ENCODE measurements at regions not wholly inside any gene's neighbourhood (a gene's known extent, or its start where the extent isn't known, plus 50 kb on each side); places are given as distances from the start of the nearest gene placed in this dataset.
A peak's percentile ranks its signal among the peaks of the same experiment; 100 is the strongest.

- ATAC-seq, result peak; percentile 47 to 62; a peak in 4 of 6 replicates
Measured at GRCh38 chr16:59356709-59357108, 622.6 kb upstream of the GOT2 start.

DNA sequence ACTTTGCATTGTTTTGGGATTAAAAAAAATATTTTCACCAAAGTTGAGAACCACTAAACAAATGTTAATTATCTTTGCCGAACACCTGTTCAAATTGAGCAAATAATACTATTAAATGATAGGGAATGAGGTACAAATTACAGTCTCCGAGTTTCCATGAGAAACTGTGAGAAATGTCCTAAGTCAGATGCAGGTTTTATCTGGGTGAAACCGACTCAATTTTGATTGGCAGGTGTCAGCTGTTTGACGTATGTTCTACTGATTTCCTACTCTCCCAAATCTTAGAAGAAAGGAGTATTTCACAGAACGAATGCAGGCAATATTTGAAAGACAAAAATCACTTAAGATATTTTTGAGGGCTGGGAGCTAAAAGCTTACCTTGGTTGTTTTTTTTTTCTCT is 622.0 kb upstream of the GOT2 start:
- no peak overlapping the region; a peak in 1 of 6 replicates for H3K27ac ChIP-seq
- TF ChIP-seq ZSCAN20 (CRISPR knock-in tag; IDR thresholded peaks at IDR 0.05) (no peak), SMC3 (IDR thresholded peaks at IDR 0.05) (no peak), RARB (CRISPR knock-in tag; IDR thresholded peaks at IDR 0.05) (no peak), TFCP2L1 (CRISPR knock-in tag; IDR thresholded peaks at IDR 0.05) (no peak), CBX8 (IDR thresholded peaks at IDR 0.05) (no peak), HDAC2 (IDR thresholded peaks at IDR 0.05) (no peak), POLR2AphosphoS2 (conservative IDR thresholded peaks at IDR 0.05; ENCODE audit: low read length) (no peak), GATA3 (IDR thresholded peaks at IDR 0.05; ENCODE audit: borderline replicate concordance) (no peak), JUN (IDR thresholded peaks at IDR 0.05) (no peak)
- TF ChIP-seq, protein P1, sequence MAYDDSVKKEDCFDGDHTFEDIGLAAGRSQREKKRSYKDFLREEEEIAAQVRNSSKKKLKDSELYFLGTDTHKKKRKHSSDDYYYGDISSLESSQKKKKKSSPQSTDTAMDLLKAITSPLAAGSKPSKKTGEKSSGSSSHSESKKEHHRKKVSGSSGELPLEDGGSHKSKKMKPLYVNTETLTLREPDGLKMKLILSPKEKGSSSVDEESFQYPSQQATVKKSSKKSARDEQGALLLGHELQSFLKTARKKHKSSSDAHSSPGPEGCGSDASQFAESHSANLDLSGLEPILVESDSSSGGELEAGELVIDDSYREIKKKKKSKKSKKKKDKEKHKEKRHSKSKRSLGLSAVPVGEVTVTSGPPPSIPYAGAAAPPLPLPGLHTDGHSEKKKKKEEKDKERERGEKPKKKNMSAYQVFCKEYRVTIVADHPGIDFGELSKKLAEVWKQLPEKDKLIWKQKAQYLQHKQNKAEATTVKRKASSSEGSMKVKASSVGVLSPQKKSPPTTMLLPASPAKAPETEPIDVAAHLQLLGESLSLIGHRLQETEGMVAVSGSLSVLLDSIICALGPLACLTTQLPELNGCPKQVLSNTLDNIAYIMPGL (CRISPR knock-in tag; IDR thresholded peaks at IDR 0.05; ENCODE audit: borderline replicate concordance), result no peak
- TF ChIP-seq, protein P2, sequence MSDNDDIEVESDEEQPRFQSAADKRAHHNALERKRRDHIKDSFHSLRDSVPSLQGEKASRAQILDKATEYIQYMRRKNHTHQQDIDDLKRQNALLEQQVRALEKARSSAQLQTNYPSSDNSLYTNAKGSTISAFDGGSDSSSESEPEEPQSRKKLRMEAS (IDR thresholded peaks at IDR 0.05), result no peak
- 0 out of 3 replicates have a peak, but pooled peaks cover 4% of the 10 kb centered on the region for H3K9me3 ChIP-seq
- H3K4me3 ChIP-seq, result no peak overlapping the region
- FAIRE-seq, result no peak
- H3K4me2 ChIP-seq, result peak overlapping the region; percentile 39; the same call in 1 of the 3 replicates
- ATAC-seq, result no peak
- peaks cover 24% of the 10 kb centered on the region for H3K4me1 ChIP-seq
- WGBS (ENCODE audit: missing lambda C conversion rate), result 61% methylated on average over 5 of the region's 5 CpGs
- DNase-seq (ENCODE audit: low read depth in 1 of 2, low spot score in 1 of 2), result no peak
- ChIA-PET POLR2A (no interaction called here), CTCF (interaction anchor here (0.6 kb wide), 1 partner anchor 1058 kb away, joined by 4 read pairs; no protein-coding TSS in a partner anchor)

More at GRCh38 chr16:59356709-59357108, 622.6 kb upstream of the GOT2 start:
- peak in 1 of 2 experiments; percentile 41 for DNase-seq (ENCODE audit: low read depth in 1 of 2, low spot score in 1 of 2)
- H3K4me2 ChIP-seq, result peak overlapping the region; percentile 39
- H3K4me1 ChIP-seq, result peaks cover 24% of the 10 kb centered on the region
- ChIA-PET POLR2A (no interaction called here), CTCF (interaction anchor here (0.6 kb wide), 1 partner anchor 13 kb away, joined by 3 read pairs; no protein-coding TSS in a partner anchor)
- peak overlapping the region; percentile 14 to 47; a peak in 4 of 6 replicates for H3K27ac ChIP-seq
- TF ChIP-seq HOXB13 (CRISPR knock-in tag; IDR thresholded peaks at IDR 0.05; ENCODE audit: low read depth) (no peak), RAD21 (conservative IDR thresholded peaks at IDR 0.05 in 1 of 2, IDR thresholded peaks at IDR 0.05 in 1 of 2) (no peak), MYC (IDR thresholded peaks at IDR 0.05; ENCODE audit: borderline replicate concordance, low read length) (no peak), TFCP2L1 (CRISPR knock-in tag; IDR thresholded peaks at IDR 0.05) (no peak), CHD4 (IDR thresholded peaks at IDR 0.05; ENCODE audit: borderline replicate concordance) (no peak), RCOR1 (IDR thresholded peaks at IDR 0.05; ENCODE audit: low read depth, low read length) (no peak), POLR2AphosphoS2 (conservative IDR thresholded peaks at IDR 0.05; ENCODE audit: low read length) (no peak), HOXB5 (CRISPR knock-in tag; IDR thresholded peaks at IDR 0.05) (no peak), ZC3H11A (IDR thresholded peaks at IDR 0.05) (no peak), NR3C1 (IDR thresholded peaks at IDR 0.05) (no peak)
- TF ChIP-seq, protein P1 (CRISPR knock-in tag; IDR thresholded peaks at IDR 0.05; ENCODE audit: borderline replicate concordance), result no peak
- TF ChIP-seq, protein P2 (IDR thresholded peaks at IDR 0.05), result no peak
- WGBS (ENCODE audit: missing lambda C conversion rate), result 38% methylated on average over 1 of the region's 1 CpG
- FAIRE-seq, result no peak
- no peak overlapping the region for H3K4me3 ChIP-seq
- 0 out of 3 replicates have a peak, but pooled peaks cover 4% of the 10 kb centered on the region for H3K9me3 ChIP-seq

GRCh38 chr16:59355704-59356103 is 621.6 kb upstream of the GOT2 start:
- no peak overlapping the region for H3K4me2 ChIP-seq
- ATAC-seq (no peak), FAIRE-seq (no peak), DNase-seq (ENCODE audit: low read depth in 1 of 2, low spot score in 1 of 2) (no peak)
- POLR2A ChIA-PET, result no interaction called here
- no peak overlapping the region for H3K4me3 ChIP-seq
- 78% methylated on average over 2 of the region's 2 CpGs for WGBS (ENCODE audit: missing lambda C conversion rate)
- H3K27ac ChIP-seq, result 0 out of 6 replicates have a peak overlapping the region, but pooled peaks of 1 of the 2 experiments have one; percentile 0
- 0 out of 3 replicates have a peak, but pooled peaks cover 4% of the 10 kb centered on the region for H3K9me3 ChIP-seq
- CTCF ChIA-PET, result interaction anchor here (0.6 kb wide), 1 partner anchor 1059 kb away, joined by 4 read pairs; no protein-coding TSS in a partner anchor
- peaks cover 24% of the 10 kb centered on the region for H3K4me1 ChIP-seq
- TF ChIP-seq JUNB (IDR thresholded peaks at IDR 0.05) (no peak), BCL3 (IDR thresholded peaks at IDR 0.05) (no peak), EHMT2 (IDR thresholded peaks at IDR 0.05; ENCODE audit: low read depth) (no peak), NPAS2 (CRISPR knock-in tag; IDR thresholded peaks at IDR 0.05; ENCODE audit: borderline replicate concordance) (no peak), NFE2L2 (conservative IDR thresholded peaks at IDR 0.05; ENCODE audit: low read length) (no peak), CEBPB (IDR thresholded peaks at IDR 0.05) (no peak)
- TF ChIP-seq, protein P1 (CRISPR knock-in tag; IDR thresholded peaks at IDR 0.05; ENCODE audit: borderline replicate concordance), result no peak
- TF ChIP-seq, protein P3, sequence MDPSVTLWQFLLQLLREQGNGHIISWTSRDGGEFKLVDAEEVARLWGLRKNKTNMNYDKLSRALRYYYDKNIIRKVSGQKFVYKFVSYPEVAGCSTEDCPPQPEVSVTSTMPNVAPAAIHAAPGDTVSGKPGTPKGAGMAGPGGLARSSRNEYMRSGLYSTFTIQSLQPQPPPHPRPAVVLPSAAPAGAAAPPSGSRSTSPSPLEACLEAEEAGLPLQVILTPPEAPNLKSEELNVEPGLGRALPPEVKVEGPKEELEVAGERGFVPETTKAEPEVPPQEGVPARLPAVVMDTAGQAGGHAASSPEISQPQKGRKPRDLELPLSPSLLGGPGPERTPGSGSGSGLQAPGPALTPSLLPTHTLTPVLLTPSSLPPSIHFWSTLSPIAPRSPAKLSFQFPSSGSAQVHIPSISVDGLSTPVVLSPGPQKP (IDR thresholded peaks at IDR 0.05; ENCODE audit: low read depth, low read length), result no peak
